ENCODE measurements at regions not wholly inside any gene's neighbourhood (a gene's known extent, or its start where the extent isn't known, plus 50 kb on each side); places are given as distances from the start of the nearest gene placed in this dataset.

GRCh38 chr12:77760271-77761025, 70.2 kb upstream of the NAV3 start:
- Histone ChIP-seq H3K27me3 (ENCODE audit: control insufficient read depth, insufficient read depth, low read length) (no peaks in the 10 kb centered on the region), H3K36me3 (ENCODE audit: control insufficient read depth, insufficient read depth, low read length) (no peaks in the 10 kb centered on the region), H3K27ac (ENCODE audit: low read length) (no peak overlapping the region), H3K4me1 (ENCODE audit: control insufficient read depth, insufficient read depth, low read length) (no peaks in the 10 kb centered on the region), H3K4me3 (ENCODE audit: low read depth in 2 of 2, low read length in 2 of 2) (no peak overlapping the region), H3K9me3 (ENCODE audit: control insufficient read depth, insufficient read depth, low read depth, low read length) (no peaks in the 10 kb centered on the region)
- intact Hi-C loops (cut with micrococcal nuclease; ENCODE audit: unreplicated experiment), result no loop called here
- in situ Hi-C loops (cut with HindIII; ENCODE audit: low pct_unique_long_range_greater_than_20kb, low sequenced_read_pairs), result no loop called here
- DNase-seq (ENCODE audit: low read depth, low spot score) (no peak), ATAC-seq (no peak)
- TF ChIP-seq CTCF (IDR thresholded peaks at IDR 0.05), result no peak
- no peak for TF ChIP-seq SIN3A (IDR thresholded peaks at IDR 0.05; ENCODE audit: borderline replicate concordance, insufficient read depth, low read depth, low read length)
- no peak for TF ChIP-seq TCF7L2 (IDR thresholded peaks at IDR 0.05; ENCODE audit: low read depth, low read length)
- no peak for TF ChIP-seq POLR2AphosphoS5 (IDR thresholded peaks at IDR 0.05; ENCODE audit: low read depth, low read length)
- TF ChIP-seq, protein P1, sequence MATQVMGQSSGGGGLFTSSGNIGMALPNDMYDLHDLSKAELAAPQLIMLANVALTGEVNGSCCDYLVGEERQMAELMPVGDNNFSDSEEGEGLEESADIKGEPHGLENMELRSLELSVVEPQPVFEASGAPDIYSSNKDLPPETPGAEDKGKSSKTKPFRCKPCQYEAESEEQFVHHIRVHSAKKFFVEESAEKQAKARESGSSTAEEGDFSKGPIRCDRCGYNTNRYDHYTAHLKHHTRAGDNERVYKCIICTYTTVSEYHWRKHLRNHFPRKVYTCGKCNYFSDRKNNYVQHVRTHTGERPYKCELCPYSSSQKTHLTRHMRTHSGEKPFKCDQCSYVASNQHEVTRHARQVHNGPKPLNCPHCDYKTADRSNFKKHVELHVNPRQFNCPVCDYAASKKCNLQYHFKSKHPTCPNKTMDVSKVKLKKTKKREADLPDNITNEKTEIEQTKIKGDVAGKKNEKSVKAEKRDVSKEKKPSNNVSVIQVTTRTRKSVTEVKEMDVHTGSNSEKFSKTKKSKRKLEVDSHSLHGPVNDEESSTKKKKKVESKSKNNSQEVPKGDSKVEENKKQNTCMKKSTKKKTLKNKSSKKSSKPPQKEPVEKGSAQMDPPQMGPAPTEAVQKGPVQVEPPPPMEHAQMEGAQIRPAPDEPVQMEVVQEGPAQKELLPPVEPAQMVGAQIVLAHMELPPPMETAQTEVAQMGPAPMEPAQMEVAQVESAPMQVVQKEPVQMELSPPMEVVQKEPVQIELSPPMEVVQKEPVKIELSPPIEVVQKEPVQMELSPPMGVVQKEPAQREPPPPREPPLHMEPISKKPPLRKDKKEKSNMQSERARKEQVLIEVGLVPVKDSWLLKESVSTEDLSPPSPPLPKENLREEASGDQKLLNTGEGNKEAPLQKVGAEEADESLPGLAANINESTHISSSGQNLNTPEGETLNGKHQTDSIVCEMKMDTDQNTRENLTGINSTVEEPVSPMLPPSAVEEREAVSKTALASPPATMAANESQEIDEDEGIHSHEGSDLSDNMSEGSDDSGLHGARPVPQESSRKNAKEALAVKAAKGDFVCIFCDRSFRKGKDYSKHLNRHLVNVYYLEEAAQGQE (IDR thresholded peaks at IDR 0.05; ENCODE audit: insufficient read depth in 1 of 2, low read depth in 2 of 2, low read length in 1 of 2), result no peak
- ChIA-PET CTCF (no interaction called here), POLR2A (interaction anchor here (0.6 kb wide), 1 partner anchor 127 kb away, joined by 4 read pairs; no protein-coding TSS in a partner anchor)
- no TSS peak for BruUV-seq (replicated peaks)

- intact Hi-C loops (cut with micrococcal nuclease; ENCODE audit: unreplicated experiment), result no loop called here
- BruUV-seq (replicated peaks), result no TSS peak
- TF ChIP-seq, protein P1 (IDR thresholded peaks at IDR 0.05; ENCODE audit: insufficient read depth in 1 of 2, low read depth in 2 of 2, low read length in 1 of 2), result no peak
- TF ChIP-seq TCF7L2 (IDR thresholded peaks at IDR 0.05; ENCODE audit: low read depth, low read length) (no peak), POLR2AphosphoS5 (IDR thresholded peaks at IDR 0.05; ENCODE audit: low read depth, low read length) (no peak), SIN3A (IDR thresholded peaks at IDR 0.05; ENCODE audit: borderline replicate concordance, insufficient read depth, low read depth, low read length) (no peak), CTCF (IDR thresholded peaks at IDR 0.05) (no peak)
- ChIA-PET CTCF (no interaction called here), POLR2A (no interaction called here)
- DNase-seq (ENCODE audit: low read depth, low spot score) (no peak), ATAC-seq (no peak)
- Histone ChIP-seq H3K4me3 (ENCODE audit: low read depth in 2 of 2, low read length in 2 of 2) (no peak overlapping the region), H3K27me3 (ENCODE audit: control insufficient read depth, insufficient read depth, low read length) (no peaks in the 10 kb centered on the region), H3K9me3 (ENCODE audit: control insufficient read depth, insufficient read depth, low read depth, low read length) (no peaks in the 10 kb centered on the region), H3K4me1 (ENCODE audit: control insufficient read depth, insufficient read depth, low read length) (no peaks in the 10 kb centered on the region), H3K36me3 (ENCODE audit: control insufficient read depth, insufficient read depth, low read length) (no peaks in the 10 kb centered on the region), H3K27ac (ENCODE audit: low read length) (no peak overlapping the region)
- in situ Hi-C loops (cut with HindIII; ENCODE audit: low pct_unique_long_range_greater_than_20kb, low sequenced_read_pairs), result no loop called here
Observed at GRCh38 chr12:77754086-77754485, 76.6 kb upstream of the NAV3 start.

Data from Panc1 (cell line).